ENCODE measurements at regions not wholly inside any gene's neighbourhood (a gene's known extent, or its start where the extent isn't known, plus 50 kb on each side); places are given as distances from the start of the nearest gene placed in this dataset.

GRCh38 chr1:244242446-244242845 is 191.4 kb downstream of the ZBTB18 start:
- TF ChIP-seq, protein P1, sequence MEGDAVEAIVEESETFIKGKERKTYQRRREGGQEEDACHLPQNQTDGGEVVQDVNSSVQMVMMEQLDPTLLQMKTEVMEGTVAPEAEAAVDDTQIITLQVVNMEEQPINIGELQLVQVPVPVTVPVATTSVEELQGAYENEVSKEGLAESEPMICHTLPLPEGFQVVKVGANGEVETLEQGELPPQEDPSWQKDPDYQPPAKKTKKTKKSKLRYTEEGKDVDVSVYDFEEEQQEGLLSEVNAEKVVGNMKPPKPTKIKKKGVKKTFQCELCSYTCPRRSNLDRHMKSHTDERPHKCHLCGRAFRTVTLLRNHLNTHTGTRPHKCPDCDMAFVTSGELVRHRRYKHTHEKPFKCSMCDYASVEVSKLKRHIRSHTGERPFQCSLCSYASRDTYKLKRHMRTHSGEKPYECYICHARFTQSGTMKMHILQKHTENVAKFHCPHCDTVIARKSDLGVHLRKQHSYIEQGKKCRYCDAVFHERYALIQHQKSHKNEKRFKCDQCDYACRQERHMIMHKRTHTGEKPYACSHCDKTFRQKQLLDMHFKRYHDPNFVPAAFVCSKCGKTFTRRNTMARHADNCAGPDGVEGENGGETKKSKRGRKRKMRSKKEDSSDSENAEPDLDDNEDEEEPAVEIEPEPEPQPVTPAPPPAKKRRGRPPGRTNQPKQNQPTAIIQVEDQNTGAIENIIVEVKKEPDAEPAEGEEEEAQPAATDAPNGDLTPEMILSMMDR (IDR thresholded peaks at IDR 0.05; ENCODE audit: control insufficient read depth, extremely low read depth, insufficient read depth): no peak

DNA sequence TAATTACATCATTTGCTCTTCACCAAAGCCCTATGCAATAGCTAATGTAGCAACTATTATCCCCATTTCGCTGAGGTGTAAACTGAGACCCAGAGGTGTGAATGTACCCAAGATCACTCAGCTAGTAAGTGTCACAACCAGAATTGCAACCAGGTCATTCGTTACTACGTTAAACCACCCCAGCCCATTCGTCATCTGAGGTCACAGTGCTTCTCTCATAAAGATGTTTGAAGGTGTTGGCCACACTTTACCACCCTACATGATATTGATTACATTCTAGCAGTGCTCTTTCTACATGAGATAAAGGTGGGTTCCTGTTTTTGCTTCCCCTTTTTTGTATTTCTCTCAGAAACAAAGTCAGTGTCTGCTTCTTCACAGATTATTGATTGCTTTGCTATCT is 195.3 kb downstream of the ZBTB18 start:
- no peak for DNase-seq (ENCODE audit: low read depth)

More at GRCh38 chr1:244242446-244242845, 191.4 kb downstream of the ZBTB18 start:
- H3K4me3 ChIP-seq (ENCODE audit: low read depth, low read length): no peak overlapping the region
- DNase-seq (ENCODE audit: low read depth): no peak

DNA sequence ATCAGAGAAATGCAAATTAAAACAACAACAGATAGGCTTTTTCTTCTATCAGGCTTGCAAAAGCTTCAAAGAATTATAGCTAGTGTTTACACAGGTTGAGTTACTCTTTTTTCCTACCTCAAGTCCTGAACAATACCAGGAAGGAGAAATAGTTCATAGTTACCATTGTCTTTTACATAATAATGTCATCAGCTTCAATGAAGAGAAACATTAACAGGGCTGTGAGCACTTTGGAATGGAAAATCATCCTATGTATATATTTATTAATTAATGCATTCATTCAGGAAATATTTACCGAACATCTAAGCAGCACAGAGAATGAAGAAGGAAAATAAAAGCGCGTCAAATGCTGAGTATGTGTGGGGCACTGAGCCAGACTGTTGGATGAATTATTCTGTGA is 197.3 kb downstream of the ZBTB18 start:
- no peak overlapping the region for H3K4me3 ChIP-seq (ENCODE audit: low read depth, low read length)
- TF ChIP-seq, protein P1 (IDR thresholded peaks at IDR 0.05; ENCODE audit: control insufficient read depth, extremely low read depth, insufficient read depth): no peak
- no peak for DNase-seq (ENCODE audit: low read depth)

More for the DNA sequence above, 195.3 kb downstream of the ZBTB18 start:
- TF ChIP-seq, protein P1 (IDR thresholded peaks at IDR 0.05; ENCODE audit: control insufficient read depth, extremely low read depth, insufficient read depth): no peak
- H3K4me3 ChIP-seq (ENCODE audit: low read depth, low read length): no peak overlapping the region

GRCh38 chr1:244252211-244252610 is 199.5 kb downstream of the ADSS2 start:
- no peak for DNase-seq (ENCODE audit: low read depth)
- TF ChIP-seq, protein P1 (IDR thresholded peaks at IDR 0.05; ENCODE audit: control insufficient read depth, extremely low read depth, insufficient read depth): no peak
- H3K4me3 ChIP-seq (ENCODE audit: low read depth, low read length): no peak overlapping the region

DNA sequence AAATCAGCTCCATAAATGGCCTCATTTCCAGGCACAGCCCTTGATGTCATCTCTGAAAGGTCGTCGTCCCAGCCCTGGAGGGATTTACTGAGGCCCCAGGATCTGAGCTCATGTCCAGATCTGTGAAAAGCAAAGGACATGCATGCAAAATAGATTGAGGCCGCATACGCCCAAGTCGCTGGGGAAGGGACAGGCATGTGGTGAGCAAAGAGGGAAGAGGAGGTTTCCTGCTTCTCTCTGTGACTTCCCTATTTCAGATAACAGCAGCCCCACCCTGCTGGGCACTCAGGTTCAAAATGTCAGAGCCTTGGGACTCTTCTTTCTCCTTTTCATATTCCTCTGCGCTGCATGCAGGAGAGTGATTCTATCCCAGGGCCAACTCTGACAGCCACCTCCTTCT is 197.2 kb downstream of the ADSS2 start:
- TF ChIP-seq, protein P1 (IDR thresholded peaks at IDR 0.05; ENCODE audit: control insufficient read depth, extremely low read depth, insufficient read depth): no peak
- H3K4me3 ChIP-seq (ENCODE audit: low read depth, low read length): no peak overlapping the region
- no peak for DNase-seq (ENCODE audit: low read depth)

GRCh38 chr1:244255426-244255965 is 196.2 kb downstream of the ADSS2 start:
- DNase-seq (ENCODE audit: low read depth): no peak
- H3K4me3 ChIP-seq (ENCODE audit: low read depth, low read length): no peak overlapping the region
- TF ChIP-seq, protein P1 (IDR thresholded peaks at IDR 0.05; ENCODE audit: control insufficient read depth, extremely low read depth, insufficient read depth): no peak

GRCh38 chr1:244256086-244256676 is 195.5 kb downstream of the ADSS2 start:
- TF ChIP-seq, protein P1 (IDR thresholded peaks at IDR 0.05; ENCODE audit: control insufficient read depth, extremely low read depth, insufficient read depth): no peak
- DNase-seq (ENCODE audit: low read depth): no peak
- H3K4me3 ChIP-seq (ENCODE audit: low read depth, low read length): no peak overlapping the region
